H9 (cell line): ENCODE measurements at regions not wholly inside any gene's neighbourhood (a gene's known extent, or its start where the extent isn't known, plus 50 kb on each side); places are given as distances from the start of the nearest gene placed in this dataset.

ENCODE experiments used
- DNase-seq: peaks from one replicate; pipeline ENCODE4 v3.0.0-alpha.2; 2017
- H2AFZ ChIP-seq: one replicate; pipeline ENCODE4 v1.6.1; 2013; ENCODE audit warnings: mild to moderate bottlenecking, low read length, control low read depth, moderate library complexity
- H2AK5ac ChIP-seq: 2 replicates; pipeline ENCODE4 v1.6.1; 2013; ENCODE audit warnings: low read length, control low read depth, mixed read lengths; ENCODE audit not compliant: insufficient read length
- H2BK120ac ChIP-seq: one replicate; pipeline ENCODE4 v1.6.1; 2013; ENCODE audit warnings: low read depth, mild to moderate bottlenecking, low read length, control low read depth, inconsistent platforms; ENCODE audit not compliant: poor library complexity, severe bottlenecking
- H2BK12ac ChIP-seq: 2 replicates; pipeline ENCODE4 v1.6.1; 2013; ENCODE audit warnings: low read length, control low read depth, mixed read lengths, low read depth; ENCODE audit not compliant: insufficient read length
- H2BK15ac ChIP-seq: 2 replicates; pipeline ENCODE4 v1.6.1; 2013; ENCODE audit warnings: low read depth, low read length, control low read depth
- H2BK20ac ChIP-seq: one replicate; pipeline ENCODE4 v1.6.1; 2013; ENCODE audit warnings: low read depth, mild to moderate bottlenecking, low read length, control low read depth, inconsistent platforms; ENCODE audit not compliant: poor library complexity, severe bottlenecking
- H2BK5ac ChIP-seq: 2 replicates; pipeline ENCODE4 v1.6.1; 2013; ENCODE audit warnings: low read length, control low read depth, mixed read lengths; ENCODE audit not compliant: insufficient read length
- H3K14ac ChIP-seq: 2 replicates; pipeline ENCODE4 v1.6.1; 2013; ENCODE audit warnings: low read length, control low read depth; ENCODE audit not compliant: insufficient read depth
- H3K18ac ChIP-seq: 2 replicates; pipeline ENCODE4 v1.6.1; 2013; ENCODE audit warnings: low read depth, mild to moderate bottlenecking, mixed read lengths, low read length, control low read depth; ENCODE audit not compliant: insufficient read length
- H3K23ac ChIP-seq: 2 replicates; pipeline ENCODE4 v1.6.1; 2013; ENCODE audit warnings: low read length, control low read depth, mixed read lengths, low read depth; ENCODE audit not compliant: insufficient read length
- H3K23me2 ChIP-seq: 2 replicates; pipeline ENCODE4 v1.6.1; 2013; ENCODE audit warnings: low read depth, mild to moderate bottlenecking, mixed read lengths, low read length, control low read depth; ENCODE audit not compliant: insufficient read length, poor library complexity, severe bottlenecking
- H3K27ac ChIP-seq: 2 replicates; pipeline ENCODE4 v1.5.1; 2013; ENCODE audit warnings: low read length, control low read depth, mixed read lengths, low read depth; ENCODE audit not compliant: insufficient read length
- H3K27me3 ChIP-seq: 2 replicates; pipeline ENCODE4 v1.6.1; 2013; ENCODE audit warnings: low read length, control low read depth, inconsistent platforms; ENCODE audit not compliant: insufficient read depth
- H3K4ac ChIP-seq: 2 replicates; pipeline ENCODE4 v1.6.1; 2013; ENCODE audit warnings: low read depth, mild to moderate bottlenecking, control low read depth, inconsistent platforms, low read length, moderate library complexity
- H3K4me1 ChIP-seq: 2 replicates; pipeline ENCODE4 v1.6.1; 2013; ENCODE audit warnings: low read length, control low read depth, inconsistent platforms; ENCODE audit not compliant: insufficient read depth
- H3K4me2 ChIP-seq: 2 replicates; pipeline ENCODE4 v1.6.1; 2013; ENCODE audit warnings: low read length, control low read depth, mixed read lengths; ENCODE audit not compliant: insufficient read length, insufficient read depth
- H3K56ac ChIP-seq: 2 replicates; pipeline ENCODE4 v1.6.1; 2013; ENCODE audit warnings: low read depth, mild to moderate bottlenecking, mixed read lengths, low read length, control low read depth; ENCODE audit not compliant: insufficient read length
- H3K79me1 ChIP-seq: 2 replicates; pipeline ENCODE4 v1.6.1; 2013; ENCODE audit warnings: low read depth, mild to moderate bottlenecking, moderate library complexity, low read length, control low read depth, inconsistent platforms; ENCODE audit not compliant: insufficient read depth, poor library complexity, severe bottlenecking
- H3K79me2 ChIP-seq: 2 replicates; pipeline ENCODE4 v1.6.1; 2013; ENCODE audit warnings: low read length, control low read depth, inconsistent platforms; ENCODE audit not compliant: insufficient read depth
- H3K9ac ChIP-seq: 2 replicates; pipeline ENCODE4 v1.6.1; 2013; ENCODE audit warnings: low read length, control low read depth, mixed read lengths; ENCODE audit not compliant: insufficient read length; ENCODE audit errors: extremely low read depth
- H3K9me3 ChIP-seq: one replicate; pipeline ENCODE4 v1.6.1; 2013; ENCODE audit warnings: low read depth, low read length, inconsistent platforms; ENCODE audit not compliant: control insufficient read depth
- H3T11ph ChIP-seq: one replicate; pipeline ENCODE4 v1.6.1; 2013; ENCODE audit warnings: mild to moderate bottlenecking, low read length, control low read depth, inconsistent platforms
- H4K20me1 ChIP-seq: one replicate; pipeline ENCODE4 v1.6.1; 2013; ENCODE audit not compliant: control insufficient read depth, insufficient read length, insufficient read depth
- H4K5ac ChIP-seq: 2 replicates; pipeline ENCODE4 v1.6.1; 2013; ENCODE audit warnings: low read depth, mild to moderate bottlenecking, mixed read lengths, low read length, control low read depth; ENCODE audit not compliant: insufficient read length
- H4K8ac ChIP-seq: replicated peaks from 2 replicates; pipeline ENCODE4 v1.6.1; 2013; ENCODE audit warnings: low read length, control low read depth, mixed read lengths, low read depth; ENCODE audit not compliant: insufficient read length
- H4K91ac ChIP-seq: 2 replicates; pipeline ENCODE4 v1.6.1; 2013; ENCODE audit warnings: low read depth, mild to moderate bottlenecking, moderate library complexity, mixed read lengths, low read length, control low read depth; ENCODE audit not compliant: insufficient read length
- H3K27ac Mint-ChIP-seq, 3 experiments: 2 replicates in 2 of 3; 3 replicates in 1 of 3; pipeline ENCODE4 v1.8.0; 2020 to 2021; ENCODE audit warnings: mixed read lengths in 3 of 3, mild to moderate bottlenecking in 1 of 3, moderate library complexity in 1 of 3
- H3K27me3 Mint-ChIP-seq: 2 replicates; pipeline ENCODE4 v1.8.0; 2021; ENCODE audit warnings: low read depth, mild to moderate bottlenecking, moderate library complexity, mixed read lengths
- H3K36me3 Mint-ChIP-seq, 3 experiments: 2 replicates in 2 of 3; 3 replicates in 1 of 3; pipeline ENCODE4 v1.8.0; 2020 to 2021; ENCODE audit warnings: low read depth in 3 of 3, mixed read lengths in 3 of 3; ENCODE audit not compliant: insufficient read depth in 1 of 3
- H3K4me1 Mint-ChIP-seq, 2 experiments: 2 replicates each; pipeline ENCODE4 v1.8.0; 2020; ENCODE audit warnings: mixed read lengths in 2 of 2
- H3K4me3 Mint-ChIP-seq, 2 experiments: 2 replicates in 1 of 2; 3 replicates in 1 of 2; pipeline ENCODE4 v1.8.0; 2020 to 2021; ENCODE audit warnings: mild to moderate bottlenecking in 2 of 2, mixed read lengths in 2 of 2, moderate library complexity in 1 of 2
- H3K9me3 Mint-ChIP-seq, 2 experiments: 2 replicates in 1 of 2; 3 replicates in 1 of 2; pipeline ENCODE4 v1.8.0; 2020; ENCODE audit warnings: mild to moderate bottlenecking in 2 of 2, mixed read lengths in 2 of 2, moderate library complexity in 1 of 2
- WGBS: extraction: QIAGEN DNeasy Blood & Tissue Kit; methylation state at CpG from one replicate; pipeline ENCODE4 v1.1.7; 2013; ENCODE audit warnings: missing lambda C conversion rate, low lambda C conversion rate, mixed read lengths; ENCODE audit not compliant: insufficient read length; ENCODE audit errors: extremely low coverage; 5-methylcytosine and 5-hydroxymethylcytosine counted together
- TF ChIP-seq, protein P1 (sequence below): fragments of 200-600 bp; sonication (generic); conservative IDR thresholded peaks from 3 replicates; pipeline ENCODE4 v1.8.0; 2021; ENCODE audit warnings: antibody characterized with exemption, mild to moderate bottlenecking

DNA sequence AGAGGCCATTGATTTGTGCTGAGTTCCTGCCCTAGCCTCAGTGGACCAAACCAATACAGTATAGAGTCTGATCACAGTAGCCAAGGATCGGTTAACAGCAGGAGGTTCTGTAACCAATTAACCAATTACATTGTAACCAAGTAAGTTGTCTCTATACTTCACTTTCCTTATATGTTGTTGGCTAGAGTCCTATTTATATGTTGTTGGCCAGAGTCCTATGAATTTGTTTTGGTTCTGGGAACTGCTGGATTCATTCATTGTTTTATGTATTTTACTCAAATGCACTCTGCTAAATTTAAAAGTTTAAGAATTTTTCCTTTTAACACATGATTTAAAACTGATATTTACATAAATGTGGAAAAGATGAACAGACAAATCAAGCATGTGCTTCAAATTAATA, 597.4 kb upstream of the HS3ST5 start:
- H2BK20ac ChIP-seq = no peak overlapping the region
- Mint-ChIP-seq H3K4me3 (no peak overlapping the region), H3K4me1 (peaks cover 19 to 25% of the 10 kb centered on the region in 2 experiments), H3K27me3 (no peaks in the 10 kb centered on the region), H3K27ac (no peak overlapping the region), H3K9me3 (0 out of 5 replicates have a peak, but pooled peaks cover 0 to 2% of the 10 kb centered on the region in 2 experiments), H3K36me3 (peaks cover 0 to 4% (median 2%) of the 10 kb centered on the region in 3 experiments; a peak in 1 of 7 replicates)
- H2BK12ac ChIP-seq = no peak overlapping the region
- H2BK120ac ChIP-seq = no peak overlapping the region
- no peak overlapping the region for H3K9ac ChIP-seq
- H3K23ac ChIP-seq = no peak overlapping the region
- H4K8ac ChIP-seq = no peak overlapping the region
- H3K56ac ChIP-seq = no peak overlapping the region
- DNase-seq = no peak
- H4K91ac ChIP-seq = no peak overlapping the region
- H3K4ac ChIP-seq = no peak overlapping the region
- H2BK15ac ChIP-seq = no peak overlapping the region
- TF ChIP-seq, protein P1, sequence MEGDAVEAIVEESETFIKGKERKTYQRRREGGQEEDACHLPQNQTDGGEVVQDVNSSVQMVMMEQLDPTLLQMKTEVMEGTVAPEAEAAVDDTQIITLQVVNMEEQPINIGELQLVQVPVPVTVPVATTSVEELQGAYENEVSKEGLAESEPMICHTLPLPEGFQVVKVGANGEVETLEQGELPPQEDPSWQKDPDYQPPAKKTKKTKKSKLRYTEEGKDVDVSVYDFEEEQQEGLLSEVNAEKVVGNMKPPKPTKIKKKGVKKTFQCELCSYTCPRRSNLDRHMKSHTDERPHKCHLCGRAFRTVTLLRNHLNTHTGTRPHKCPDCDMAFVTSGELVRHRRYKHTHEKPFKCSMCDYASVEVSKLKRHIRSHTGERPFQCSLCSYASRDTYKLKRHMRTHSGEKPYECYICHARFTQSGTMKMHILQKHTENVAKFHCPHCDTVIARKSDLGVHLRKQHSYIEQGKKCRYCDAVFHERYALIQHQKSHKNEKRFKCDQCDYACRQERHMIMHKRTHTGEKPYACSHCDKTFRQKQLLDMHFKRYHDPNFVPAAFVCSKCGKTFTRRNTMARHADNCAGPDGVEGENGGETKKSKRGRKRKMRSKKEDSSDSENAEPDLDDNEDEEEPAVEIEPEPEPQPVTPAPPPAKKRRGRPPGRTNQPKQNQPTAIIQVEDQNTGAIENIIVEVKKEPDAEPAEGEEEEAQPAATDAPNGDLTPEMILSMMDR = no peak
- H3K18ac ChIP-seq = no peak overlapping the region
- H3K79me2 ChIP-seq = no peaks in the 10 kb centered on the region
- H3T11ph ChIP-seq = no peak overlapping the region
- H3K4me2 ChIP-seq = no peak overlapping the region
- no CpG with 5 or more reads among the region's 1 CpG for WGBS
- H3K14ac ChIP-seq = no peak overlapping the region
- no peak overlapping the region for H3K27ac ChIP-seq
- H3K23me2 ChIP-seq = no peaks in the 10 kb centered on the region
- no peak overlapping the region for H2AFZ ChIP-seq
- H4K5ac ChIP-seq = no peak overlapping the region
- H2AK5ac ChIP-seq = no peak overlapping the region
- no peak overlapping the region for H2BK5ac ChIP-seq
- peaks cover 2% of the 10 kb centered on the region; the same call in 1 of the 2 replicates for H3K4me1 ChIP-seq
- H3K79me1 ChIP-seq = no peaks in the 10 kb centered on the region
- H3K27me3 ChIP-seq = no peaks in the 10 kb centered on the region
- no peaks in the 10 kb centered on the region for H3K9me3 ChIP-seq
- H4K20me1 ChIP-seq = no peaks in the 10 kb centered on the region
